ENCODE measurements at regions not wholly inside any gene's neighbourhood (a gene's known extent, or its start where the extent isn't known, plus 50 kb on each side); places are given as distances from the start of the nearest gene placed in this dataset.

DNA sequence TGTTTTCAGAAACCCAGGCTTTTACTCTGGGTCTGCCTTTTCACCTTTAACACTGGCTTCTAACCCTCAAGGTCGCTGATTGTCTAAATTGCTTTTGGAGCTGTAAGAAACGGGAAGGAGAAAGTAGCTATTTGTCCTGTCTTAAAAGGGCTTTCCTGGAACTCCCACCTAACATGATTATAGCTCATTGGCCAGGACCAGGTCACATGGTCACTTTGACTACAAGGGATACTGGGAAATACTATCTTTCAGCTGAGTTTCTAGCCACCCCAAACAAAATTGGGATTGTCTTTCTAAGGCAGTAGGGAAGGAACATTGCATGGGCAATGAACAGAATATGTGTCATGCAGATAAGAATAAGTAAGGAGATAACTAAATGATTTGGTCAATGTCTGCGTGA lies 106.7 kb upstream of the ARHGAP24 start:
- Histone ChIP-seq H3K4me2 (ENCODE audit: insufficient read depth, low read length, poor library complexity, severe bottlenecking) (no peak overlapping the region), H3K23ac (ENCODE audit: low read depth, low read length, poor library complexity) (no peak overlapping the region), H2BK15ac (ENCODE audit: low read length) (no peak overlapping the region), H2BK12ac (ENCODE audit: low read length) (no peak overlapping the region), H2BK120ac (ENCODE audit: low read depth, low read length) (no peak overlapping the region), H3K14ac (ENCODE audit: low read length) (no peak overlapping the region), H3K27ac (replicated peaks; ENCODE audit: low read length) (no peak overlapping the region), H4K91ac (ENCODE audit: low read depth, low read length, poor library complexity) (no peak overlapping the region), H3K18ac (ENCODE audit: low read length) (no peak overlapping the region), H3K27me3 (ENCODE audit: control insufficient read depth in 3 of 3, insufficient read depth in 3 of 3, low read depth in 1 of 3, low read length in 3 of 3) (no peaks in the 10 kb centered on the region), H3K4ac (ENCODE audit: low read length) (no peak overlapping the region), H3K36me3 (replicated peaks in 1 of 2; ENCODE audit: control insufficient read depth in 2 of 2, insufficient read depth in 2 of 2, low read length in 2 of 2) (no peaks in the 10 kb centered on the region), H3K4me1 (ENCODE audit: control insufficient read depth in 2 of 2, insufficient read depth in 1 of 2, low read depth in 1 of 2, low read length in 2 of 2) (peaks cover 0 to 3% of the 10 kb centered on the region in 2 donors), H3K4me3 (ENCODE audit: low read length in 2 of 2) (no peak overlapping the region), H4K8ac (ENCODE audit: low read depth, low read length) (no peak overlapping the region), H3K9me3 (replicated peaks in 1 of 2; ENCODE audit: control insufficient read depth in 2 of 2, insufficient read depth in 1 of 2, low read depth in 1 of 2, low read length in 2 of 2) (no peaks in the 10 kb centered on the region), H2AK5ac (ENCODE audit: low read depth, low read length) (no peak overlapping the region), H2BK5ac (ENCODE audit: low read length) (no peak overlapping the region), H2AFZ (ENCODE audit: low read length) (peak overlapping the region; percentile 8), H3K9ac (ENCODE audit: low read depth, low read length, poor library complexity) (no peak overlapping the region), H3K79me1 (ENCODE audit: low read depth, low read length) (no peaks in the 10 kb centered on the region)
- no CpG with 5 or more reads among the region's 3 CpGs for WGBS, 2 donors (ENCODE audit: extremely low coverage in 2 of 2, insufficient read length in 2 of 2, insufficient replicate concordance in 1 of 2)
- no peak for DNase-seq (ENCODE audit: low spot score)

DNA sequence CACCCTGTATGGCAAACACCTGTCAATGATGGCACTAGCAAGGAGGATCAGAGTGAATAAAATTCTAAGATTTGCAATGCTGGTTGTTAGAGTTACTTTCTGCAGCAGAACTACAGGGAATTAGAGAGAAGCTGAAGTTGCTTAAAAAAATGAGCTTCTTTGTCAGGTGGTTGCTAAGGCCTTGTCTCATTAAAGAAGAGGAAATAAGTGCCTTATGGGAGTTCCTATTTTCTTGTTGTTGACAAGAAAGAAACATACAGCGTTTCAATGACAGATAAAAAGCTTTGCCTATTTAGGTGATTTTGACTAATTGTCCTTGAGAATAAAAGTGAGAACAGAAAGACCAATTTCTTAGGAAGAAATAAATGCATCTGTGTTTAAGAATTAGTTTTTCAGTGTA lies 106.0 kb upstream of the ARHGAP24 start:
- Histone ChIP-seq H3K23ac (ENCODE audit: low read depth, low read length, poor library complexity) (no peak overlapping the region), H2BK12ac (ENCODE audit: low read length) (no peak overlapping the region), H3K14ac (ENCODE audit: low read length) (no peak overlapping the region), H2BK5ac (ENCODE audit: low read length) (no peak overlapping the region), H3K18ac (ENCODE audit: low read length) (no peak overlapping the region), H3K9me3 (replicated peaks in 1 of 2; ENCODE audit: control insufficient read depth in 2 of 2, insufficient read depth in 1 of 2, low read depth in 1 of 2, low read length in 2 of 2) (no peaks in the 10 kb centered on the region), H3K4me3 (ENCODE audit: low read length in 2 of 2) (no peak overlapping the region), H2AK5ac (ENCODE audit: low read depth, low read length) (no peak overlapping the region), H3K4me2 (ENCODE audit: insufficient read depth, low read length, poor library complexity, severe bottlenecking) (no peak overlapping the region), H3K4ac (ENCODE audit: low read length) (no peak overlapping the region), H3K27ac (replicated peaks; ENCODE audit: low read length) (no peak overlapping the region), H2BK15ac (ENCODE audit: low read length) (no peak overlapping the region), H3K36me3 (replicated peaks in 1 of 2; ENCODE audit: control insufficient read depth in 2 of 2, insufficient read depth in 2 of 2, low read length in 2 of 2) (no peaks in the 10 kb centered on the region), H3K27me3 (ENCODE audit: control insufficient read depth in 3 of 3, insufficient read depth in 3 of 3, low read depth in 1 of 3, low read length in 3 of 3) (no peaks in the 10 kb centered on the region), H2BK120ac (ENCODE audit: low read depth, low read length) (no peak overlapping the region), H3K4me1 (ENCODE audit: control insufficient read depth in 2 of 2, insufficient read depth in 1 of 2, low read depth in 1 of 2, low read length in 2 of 2) (peaks cover 0 to 3% of the 10 kb centered on the region in 2 donors), H4K91ac (ENCODE audit: low read depth, low read length, poor library complexity) (no peak overlapping the region), H4K8ac (ENCODE audit: low read depth, low read length) (no peak overlapping the region), H3K79me1 (ENCODE audit: low read depth, low read length) (no peaks in the 10 kb centered on the region), H3K9ac (ENCODE audit: low read depth, low read length, poor library complexity) (no peak overlapping the region), H2AFZ (ENCODE audit: low read length) (no peak overlapping the region)
- WGBS, 2 donors (ENCODE audit: extremely low coverage in 2 of 2, insufficient read length in 2 of 2, insufficient replicate concordance in 1 of 2) = no CpG with 5 or more reads among the region's 1 CpG
- DNase-seq (ENCODE audit: low spot score) = no peak

DNA sequence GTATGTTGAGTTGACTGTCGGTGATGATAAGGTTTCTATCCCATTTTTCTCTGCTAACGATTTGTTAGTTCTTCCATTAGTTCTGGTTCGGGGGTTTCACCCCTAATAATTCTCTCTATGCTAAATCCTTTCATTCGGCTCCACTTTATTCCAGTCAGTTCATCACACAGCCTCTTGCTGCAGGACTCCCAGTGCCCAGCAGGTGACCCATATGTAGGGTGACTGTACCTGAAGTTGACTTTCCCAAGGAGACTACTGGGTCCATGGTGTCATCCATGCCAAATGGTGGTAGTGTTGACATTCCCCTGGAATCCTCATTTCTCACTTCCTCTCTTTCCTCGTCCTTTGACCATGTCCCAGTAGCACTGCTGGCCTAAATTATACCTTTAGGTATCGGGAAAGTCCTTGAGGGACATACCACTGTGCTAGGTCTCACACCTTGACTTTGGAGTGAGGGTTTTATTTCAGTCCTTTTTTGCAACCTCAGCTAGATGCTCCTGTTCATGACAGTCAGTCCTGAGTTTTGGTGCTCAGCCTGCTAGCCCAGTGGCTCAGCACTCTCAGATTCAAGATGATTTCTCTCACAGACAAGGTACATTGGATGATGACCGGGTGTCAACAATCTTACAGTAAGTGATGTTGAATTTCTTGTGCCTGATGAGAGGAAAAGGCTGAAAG lies 105.1 kb upstream of the ARHGAP24 start:
- Histone ChIP-seq H3K27ac (replicated peaks; ENCODE audit: low read length) (no peak overlapping the region), H2AK5ac (ENCODE audit: low read depth, low read length) (no peak overlapping the region), H2BK12ac (ENCODE audit: low read length) (no peak overlapping the region), H2BK5ac (ENCODE audit: low read length) (no peak overlapping the region), H3K79me1 (ENCODE audit: low read depth, low read length) (no peaks in the 10 kb centered on the region), H3K27me3 (ENCODE audit: control insufficient read depth in 3 of 3, insufficient read depth in 3 of 3, low read depth in 1 of 3, low read length in 3 of 3) (no peaks in the 10 kb centered on the region), H3K23ac (ENCODE audit: low read depth, low read length, poor library complexity) (no peak overlapping the region), H3K4ac (ENCODE audit: low read length) (no peak overlapping the region), H3K36me3 (replicated peaks in 1 of 2; ENCODE audit: control insufficient read depth in 2 of 2, insufficient read depth in 2 of 2, low read length in 2 of 2) (no peaks in the 10 kb centered on the region), H4K91ac (ENCODE audit: low read depth, low read length, poor library complexity) (no peak overlapping the region), H3K14ac (ENCODE audit: low read length) (no peak overlapping the region), H3K9me3 (replicated peaks in 1 of 2; ENCODE audit: control insufficient read depth in 2 of 2, insufficient read depth in 1 of 2, low read depth in 1 of 2, low read length in 2 of 2) (no peaks in the 10 kb centered on the region), H4K8ac (ENCODE audit: low read depth, low read length) (no peak overlapping the region), H2AFZ (ENCODE audit: low read length) (no peak overlapping the region), H3K4me2 (ENCODE audit: insufficient read depth, low read length, poor library complexity, severe bottlenecking) (no peak overlapping the region), H3K18ac (ENCODE audit: low read length) (no peak overlapping the region), H2BK120ac (ENCODE audit: low read depth, low read length) (no peak overlapping the region), H3K4me3 (ENCODE audit: low read length in 2 of 2) (no peak overlapping the region), H3K4me1 (ENCODE audit: control insufficient read depth in 2 of 2, insufficient read depth in 1 of 2, low read depth in 1 of 2, low read length in 2 of 2) (peaks cover 0 to 3% of the 10 kb centered on the region in 2 donors), H2BK15ac (ENCODE audit: low read length) (no peak overlapping the region), H3K9ac (ENCODE audit: low read depth, low read length, poor library complexity) (no peak overlapping the region)
- no peak for DNase-seq (ENCODE audit: low spot score)
- WGBS, 2 donors (ENCODE audit: extremely low coverage in 2 of 2, insufficient read length in 2 of 2, insufficient replicate concordance in 1 of 2) = no CpG with 5 or more reads among the region's 7 CpGs

GRCh38 chr4:85370400-85371032 lies 104.4 kb upstream of the ARHGAP24 start:
- Histone ChIP-seq H2AFZ (ENCODE audit: low read length) (no peak overlapping the region), H3K23ac (ENCODE audit: low read depth, low read length, poor library complexity) (no peak overlapping the region), H3K9me3 (replicated peaks in 1 of 2; ENCODE audit: control insufficient read depth in 2 of 2, insufficient read depth in 1 of 2, low read depth in 1 of 2, low read length in 2 of 2) (no peaks in the 10 kb centered on the region), H2BK12ac (ENCODE audit: low read length) (no peak overlapping the region), H4K91ac (ENCODE audit: low read depth, low read length, poor library complexity) (no peak overlapping the region), H4K8ac (ENCODE audit: low read depth, low read length) (no peak overlapping the region), H3K14ac (ENCODE audit: low read length) (no peak overlapping the region), H2AK5ac (ENCODE audit: low read depth, low read length) (no peak overlapping the region), H3K79me1 (ENCODE audit: low read depth, low read length) (no peaks in the 10 kb centered on the region), H3K36me3 (replicated peaks in 1 of 2; ENCODE audit: control insufficient read depth in 2 of 2, insufficient read depth in 2 of 2, low read length in 2 of 2) (no peaks in the 10 kb centered on the region), H2BK5ac (ENCODE audit: low read length) (no peak overlapping the region), H3K9ac (ENCODE audit: low read depth, low read length, poor library complexity) (no peak overlapping the region), H3K27ac (replicated peaks; ENCODE audit: low read length) (no peak overlapping the region), H3K4me3 (ENCODE audit: low read length in 2 of 2) (no peak overlapping the region), H2BK120ac (ENCODE audit: low read depth, low read length) (no peak overlapping the region), H3K27me3 (ENCODE audit: control insufficient read depth in 3 of 3, insufficient read depth in 3 of 3, low read depth in 1 of 3, low read length in 3 of 3) (no peaks in the 10 kb centered on the region), H3K4me2 (ENCODE audit: insufficient read depth, low read length, poor library complexity, severe bottlenecking) (no peak overlapping the region), H3K4me1 (ENCODE audit: control insufficient read depth in 2 of 2, insufficient read depth in 1 of 2, low read depth in 1 of 2, low read length in 2 of 2) (peaks cover 0 to 3% of the 10 kb centered on the region in 2 donors), H3K18ac (ENCODE audit: low read length) (no peak overlapping the region), H2BK15ac (ENCODE audit: low read length) (no peak overlapping the region), H3K4ac (ENCODE audit: low read length) (no peak overlapping the region)
- DNase-seq (ENCODE audit: low spot score) = peak; percentile 41
- WGBS, 2 donors (ENCODE audit: extremely low coverage in 2 of 2, insufficient read length in 2 of 2, insufficient replicate concordance in 1 of 2) = no CpG with 5 or more reads among the region's 5 CpGs
